HFFc6 (cell line): ENCODE measurements at regions not wholly inside any gene's neighbourhood (a gene's known extent, or its start where the extent isn't known, plus 50 kb on each side); places are given as distances from the start of the nearest gene placed in this dataset.

Experiments used
- DNase-seq: peaks from one replicate; pipeline ENCODE4 v3.0.0-alpha.2; 2018
- H3K27ac Mint-ChIP-seq: 2 replicates; pipeline ENCODE4 v1.8.0; 2020; ENCODE audit warnings: mild to moderate bottlenecking, mixed read lengths
- H3K27me3 Mint-ChIP-seq: 2 replicates; pipeline ENCODE4 v1.8.0; 2021; ENCODE audit warnings: mild to moderate bottlenecking, moderate library complexity, mixed read lengths; ENCODE audit not compliant: insufficient read depth
- H3K36me3 Mint-ChIP-seq: 2 replicates; pipeline ENCODE4 v1.8.0; 2021; ENCODE audit warnings: low read depth, mixed read lengths
- H3K4me1 Mint-ChIP-seq: 2 replicates; pipeline ENCODE4 v1.8.0; 2020; ENCODE audit warnings: low read depth, mixed read lengths
- H3K4me3 Mint-ChIP-seq: 2 replicates; pipeline ENCODE4 v1.8.0; 2020; ENCODE audit warnings: mild to moderate bottlenecking, moderate library complexity, mixed read lengths
- H3K9me3 Mint-ChIP-seq: 2 replicates; pipeline ENCODE4 v1.8.0; 2020; ENCODE audit warnings: mild to moderate bottlenecking, mixed read lengths
- CTCF ChIP-seq: fragments of 200-600 bp; sonication (generic); IDR thresholded peaks from 2 replicates; pipeline ENCODE4 v1.5.0; 2021; ENCODE audit warnings: antibody characterized with exemption, mild to moderate bottlenecking

- no peak for TF ChIP-seq CTCF
- no peak overlapping the region for H3K4me3 Mint-ChIP-seq
- H3K36me3 Mint-ChIP-seq: no peaks in the 10 kb centered on the region
- peaks cover 20% of the 10 kb centered on the region for H3K4me1 Mint-ChIP-seq
- H3K27me3 Mint-ChIP-seq: no peaks in the 10 kb centered on the region; the same call in 1 of the 2 replicates
- no peaks in the 10 kb centered on the region for H3K9me3 Mint-ChIP-seq
- no peak for DNase-seq
- H3K27ac Mint-ChIP-seq: no peak overlapping the region
Measured at GRCh38 chr2:144579556-144579955, 59.6 kb upstream of the ZEB2 start.

- H3K27me3 Mint-ChIP-seq: no peaks in the 10 kb centered on the region; the same call in 1 of the 2 replicates
- H3K27ac Mint-ChIP-seq: no peak overlapping the region
- no peak for TF ChIP-seq CTCF
- no peak for DNase-seq
- no peaks in the 10 kb centered on the region for H3K36me3 Mint-ChIP-seq
- no peaks in the 10 kb centered on the region for H3K9me3 Mint-ChIP-seq
- peaks cover 5% of the 10 kb centered on the region for H3K4me1 Mint-ChIP-seq
- H3K4me3 Mint-ChIP-seq: no peak overlapping the region
Measured at GRCh38 chr2:144578099-144578498, 58.2 kb upstream of the ZEB2 start.

GRCh38 chr2:144572977-144573376 is 53.1 kb upstream of the ZEB2 start:
- no peak for DNase-seq
- Mint-ChIP-seq H3K27ac (no peak overlapping the region), H3K4me1 (no peaks in the 10 kb centered on the region), H3K27me3 (no peaks in the 10 kb centered on the region; the same call in 1 of the 2 replicates), H3K36me3 (no peaks in the 10 kb centered on the region), H3K9me3 (no peaks in the 10 kb centered on the region), H3K4me3 (no peak overlapping the region)
- TF ChIP-seq CTCF: no peak

GRCh38 chr2:144571770-144572169 is 51.9 kb upstream of the ZEB2 start:
- Mint-ChIP-seq H3K4me1 (no peaks in the 10 kb centered on the region), H3K36me3 (no peaks in the 10 kb centered on the region), H3K9me3 (no peaks in the 10 kb centered on the region), H3K27me3 (no peaks in the 10 kb centered on the region; the same call in 1 of the 2 replicates), H3K4me3 (no peak overlapping the region), H3K27ac (no peak overlapping the region)
- DNase-seq: no peak
- no peak for TF ChIP-seq CTCF

GRCh38 chr2:144570566-144570965 is 50.6 kb upstream of the ZEB2 start:
- Mint-ChIP-seq H3K27ac (no peak overlapping the region), H3K4me3 (no peak overlapping the region), H3K4me1 (no peaks in the 10 kb centered on the region), H3K27me3 (no peaks in the 10 kb centered on the region; the same call in 1 of the 2 replicates), H3K9me3 (no peaks in the 10 kb centered on the region), H3K36me3 (no peaks in the 10 kb centered on the region)
- no peak for TF ChIP-seq CTCF
- DNase-seq: no peak
